Right lobe of liver (tissue), 4 donors: ENCODE measurements at regions not wholly inside any gene's neighbourhood (a gene's known extent, or its start where the extent isn't known, plus 50 kb on each side); places are given as distances from the start of the nearest gene placed in this dataset.

Experiments
- POLR2A ChIP-seq: fragments of 450-650 bp; IDR thresholded peaks from one replicate; pipeline ENCODE4 v1.6.1; 2017; ENCODE audit warnings: antibody characterized with exemption, mild to moderate bottlenecking
- TF ChIP-seq, protein P1 (sequence below), 4 donors: fragments of 200-600 bp in 3 of 4; fragments of 450-650 bp in 1 of 4; IDR thresholded peaks; one replicate each; pipeline versions ENCODE4 v1.5.1 to v1.8.0; 2016 to 2022; ENCODE audit warnings: antibody characterized with exemption in 4 of 4, mild to moderate bottlenecking in 2 of 4
- donor health status: DM: no; HTN: no; CAD: no.
- donor health status: DM: no; HTN: no; CAD: no.
- donor health status: DM: no; HTN: yes; CAD: no.

DNA sequence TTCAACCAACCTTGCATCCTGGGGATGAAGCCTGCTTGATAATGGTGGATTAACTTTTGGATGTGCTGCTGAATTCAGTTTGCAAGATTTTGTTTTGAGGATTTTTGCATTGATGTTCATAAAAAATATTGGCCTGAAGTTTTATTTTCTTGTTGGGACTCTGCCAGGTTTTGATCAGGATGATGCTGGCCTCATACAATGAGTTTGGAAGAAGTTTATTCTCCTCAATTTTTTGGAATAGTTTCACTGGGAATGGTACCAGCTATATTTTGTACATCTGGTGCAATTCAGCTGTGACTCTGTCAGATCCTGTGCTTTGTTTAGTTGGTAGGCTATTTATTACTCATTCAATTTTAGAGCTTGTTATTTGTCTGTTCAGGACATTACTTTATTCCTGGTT, 340.3 kb upstream of the TRAM1L1 start:
- TF ChIP-seq, protein P1, sequence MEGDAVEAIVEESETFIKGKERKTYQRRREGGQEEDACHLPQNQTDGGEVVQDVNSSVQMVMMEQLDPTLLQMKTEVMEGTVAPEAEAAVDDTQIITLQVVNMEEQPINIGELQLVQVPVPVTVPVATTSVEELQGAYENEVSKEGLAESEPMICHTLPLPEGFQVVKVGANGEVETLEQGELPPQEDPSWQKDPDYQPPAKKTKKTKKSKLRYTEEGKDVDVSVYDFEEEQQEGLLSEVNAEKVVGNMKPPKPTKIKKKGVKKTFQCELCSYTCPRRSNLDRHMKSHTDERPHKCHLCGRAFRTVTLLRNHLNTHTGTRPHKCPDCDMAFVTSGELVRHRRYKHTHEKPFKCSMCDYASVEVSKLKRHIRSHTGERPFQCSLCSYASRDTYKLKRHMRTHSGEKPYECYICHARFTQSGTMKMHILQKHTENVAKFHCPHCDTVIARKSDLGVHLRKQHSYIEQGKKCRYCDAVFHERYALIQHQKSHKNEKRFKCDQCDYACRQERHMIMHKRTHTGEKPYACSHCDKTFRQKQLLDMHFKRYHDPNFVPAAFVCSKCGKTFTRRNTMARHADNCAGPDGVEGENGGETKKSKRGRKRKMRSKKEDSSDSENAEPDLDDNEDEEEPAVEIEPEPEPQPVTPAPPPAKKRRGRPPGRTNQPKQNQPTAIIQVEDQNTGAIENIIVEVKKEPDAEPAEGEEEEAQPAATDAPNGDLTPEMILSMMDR (IDR thresholded peaks at IDR 0.05), result no peak
- TF ChIP-seq POLR2A, result no peak
